Endothelial cell of umbilical vein (primary cell): ENCODE measurements at regions not wholly inside any gene's neighbourhood (a gene's known extent, or its start where the extent isn't known, plus 50 kb on each side); places are given as distances from the start of the nearest gene placed in this dataset.

Experiments used
- BruUV-seq: library from RNA; stranded (reverse); fragments of 400-500 nt; replicated peaks from 2 replicates; lab custom pipeline; 2021; lab: Mats Ljungman, UMichigan
- CTCF ChIA-PET: fragments of 300-600, 350-600 bp; sonication (Branson Sonifier 250); formaldehyde crosslinking; loops from one replicate; lab custom pipeline; 2021; ENCODE audit warnings: antibody characterized with exemption, inconsistent platforms; lab: Charles Lee
- POLR2A ChIA-PET: fragments of 300-600, 350-600 bp; sonication (Branson Sonifier 250); formaldehyde crosslinking; loops from one replicate; lab custom pipeline; 2021; ENCODE audit warnings: antibody characterized with exemption, inconsistent platforms; lab: Charles Lee
- DNase-seq: peaks from one replicate; pipeline ENCODE4 v3.0.0-alpha.2; 2011; ENCODE audit warnings: low read depth, low spot score
- FAIRE-seq: peaks from 2 replicates; lab custom pipeline; 2011; peaks lifted over from hg19 to GRCh38; lab: Jason Lieb, UNC
- H2AFZ ChIP-seq: 2 replicates; pipeline ENCODE4 v1.6.0; 2012; ENCODE audit warnings: low read depth, low read length, control low read depth, inconsistent platforms
- H3K27ac ChIP-seq: 2 replicates; pipeline ENCODE4 v1.5.1; 2011; ENCODE audit warnings: low read depth, mild to moderate bottlenecking, control low read depth, low read length, moderate library complexity; ENCODE audit not compliant: insufficient read depth
- H3K27me3 ChIP-seq, 2 experiments: 2 replicates each; pipeline versions ENCODE4 v1.6.0 to v1.6.1; 2011; ENCODE audit warnings: low read length in 2 of 2, mixed read lengths in 1 of 2; ENCODE audit not compliant: control insufficient read depth in 2 of 2, insufficient read depth in 2 of 2
- H3K36me3 ChIP-seq, 2 experiments: 2 replicates in 1 of 2; 3 replicates in 1 of 2; pipeline ENCODE4 v1.5.1; 2011; ENCODE audit warnings: low read length in 2 of 2, mild to moderate bottlenecking in 1 of 2, moderate library complexity in 1 of 2; ENCODE audit not compliant: control insufficient read depth in 2 of 2, insufficient read depth in 2 of 2; ENCODE audit errors: extremely low read depth in 1 of 2
- H3K4me1 ChIP-seq: 3 replicates; pipeline ENCODE4 v1.5.1; 2011; ENCODE audit warnings: mild to moderate bottlenecking, low read length; ENCODE audit not compliant: control insufficient read depth, insufficient read depth; ENCODE audit errors: extremely low read depth
- H3K4me2 ChIP-seq: 2 replicates; pipeline ENCODE4 v1.6.1; 2011; ENCODE audit warnings: low read length, control low read depth, mixed read lengths; ENCODE audit not compliant: insufficient read depth
- H3K4me3 ChIP-seq, 3 experiments: fragments of 200-600 bp in 1 of 3; sonication (generic), shearing (Covaris generic) in 1 of 3; replicated peaks in 1 of 3; 2 replicates each; pipeline ENCODE4 v1.5.1; 2011 to 2016; ENCODE audit warnings: control low read depth in 3 of 3, low read length in 3 of 3, mild to moderate bottlenecking in 2 of 3, inconsistent platforms in 1 of 3, low read depth in 1 of 3, moderate library complexity in 1 of 3; ENCODE audit not compliant: insufficient read depth in 1 of 3
- H3K79me2 ChIP-seq: 2 replicates; pipeline ENCODE4 v1.6.0; 2012; ENCODE audit warnings: low read length, inconsistent platforms; ENCODE audit not compliant: control insufficient read depth, insufficient read depth
- H3K9ac ChIP-seq: replicated peaks from 2 replicates; pipeline ENCODE3; 2011; ENCODE audit warnings: low read length, control low read depth; ENCODE audit not compliant: insufficient read depth; ENCODE audit errors: extremely low read depth
- H3K9me1 ChIP-seq: replicated peaks from 3 replicates; pipeline ENCODE4 v1.6.0; 2011; ENCODE audit warnings: mild to moderate bottlenecking, low read length; ENCODE audit not compliant: control insufficient read depth, insufficient read depth; ENCODE audit errors: extremely low read depth
- H3K9me3 ChIP-seq: replicated peaks from 2 replicates; pipeline ENCODE4 v1.5.1; 2012; ENCODE audit warnings: low read length, inconsistent platforms; ENCODE audit not compliant: control insufficient read depth, insufficient read depth
- H4K20me1 ChIP-seq: replicated peaks from 2 replicates; pipeline ENCODE3; 2011; ENCODE audit warnings: mild to moderate bottlenecking, low read length; ENCODE audit not compliant: control insufficient read depth, insufficient read depth; ENCODE audit errors: extremely low read depth
- CTCF ChIP-seq, 2 donors: IDR thresholded peaks; 1 replicate in 1 of 2; 2 replicates in 1 of 2; pipeline ENCODE4 v1.5.1; 2011; ENCODE audit warnings: low read length in 2 of 2, mild to moderate bottlenecking in 2 of 2, moderate library complexity in 2 of 2, control low read depth in 1 of 2, inconsistent platforms in 1 of 2, low read depth in 1 of 2; ENCODE audit not compliant: insufficient read depth in 1 of 2; ENCODE audit errors: extremely low read depth in 1 of 2
- EZH2 ChIP-seq: IDR thresholded peaks from 2 replicates; pipeline ENCODE4 v1.6.1; 2012; ENCODE audit warnings: borderline replicate concordance, low read depth, mild to moderate bottlenecking, moderate library complexity, low read length, inconsistent platforms; ENCODE audit not compliant: severe bottlenecking
- FOS ChIP-seq: IDR thresholded peaks from 2 replicates; pipeline ENCODE4 v1.6.1; 2011; ENCODE audit warnings: mild to moderate bottlenecking, low read length, moderate library complexity, borderline replicate concordance; ENCODE audit not compliant: insufficient read depth
- GATA2 ChIP-seq: IDR thresholded peaks from 2 replicates; pipeline ENCODE4 v1.7.0; 2011; ENCODE audit warnings: low read depth, mild to moderate bottlenecking, moderate library complexity, mixed read lengths, low read length; ENCODE audit not compliant: insufficient read length, insufficient read depth
- JUN ChIP-seq: IDR thresholded peaks from 2 replicates; pipeline ENCODE4 v1.6.1; 2011; ENCODE audit warnings: borderline replicate concordance, low read depth; ENCODE audit not compliant: insufficient read length, insufficient read depth
- MYC ChIP-seq: IDR thresholded peaks from one replicate; pipeline ENCODE4 v1.6.1; 2011; ENCODE audit warnings: mild to moderate bottlenecking, low read depth, low read length
- POLR2A ChIP-seq: IDR thresholded peaks from 2 replicates; pipeline ENCODE4 v1.6.1; 2012; ENCODE audit warnings: low read depth, mild to moderate bottlenecking, control low read depth, low read length
- POLR2AphosphoS5 ChIP-seq: IDR thresholded peaks from 2 replicates; pipeline ENCODE4 v1.6.1; 2012; ENCODE audit warnings: low read depth, mild to moderate bottlenecking, control low read depth, low read length, moderate library complexity; ENCODE audit not compliant: insufficient read depth
- dilution Hi-C: fragments of 300-500 bp; cut with MboI; formaldehyde crosslinking; loops from one replicate; pipeline ENCODE4 v1.15.0; 2019; ENCODE audit warnings: low sequenced_read_pairs; ENCODE audit not compliant: extremely low pct_ligation_motif_present
- intact Hi-C: fragments of 100-400 bp; cut with micrococcal nuclease; formaldehyde crosslinking; loops from one replicate; pipeline ENCODE4 v1.10.0; 2022
- TF ChIP-seq, protein P1 (sequence below): IDR thresholded peaks from 2 replicates; pipeline ENCODE4 v1.6.1; 2011; ENCODE audit not compliant: insufficient read depth, insufficient read length

- no peaks in the 10 kb centered on the region for H3K27me3 ChIP-seq
- H4K20me1 ChIP-seq: no peaks in the 10 kb centered on the region
- H2AFZ ChIP-seq: no peak overlapping the region
- H3K9ac ChIP-seq: no peak overlapping the region
- H3K9me1 ChIP-seq: no peaks in the 10 kb centered on the region
- ChIA-PET POLR2A (no interaction called here), CTCF (no interaction called here)
- H3K4me1 ChIP-seq: no peaks in the 10 kb centered on the region
- DNase-seq (no peak), FAIRE-seq (no peak)
- dilution Hi-C loops (no loop called here), intact Hi-C loops (no loop called here)
- H3K36me3 ChIP-seq: no peaks in the 10 kb centered on the region
- no peaks in the 10 kb centered on the region for H3K9me3 ChIP-seq
- H3K4me3 ChIP-seq: no peak overlapping the region
- no peak overlapping the region for H3K27ac ChIP-seq
- H3K4me2 ChIP-seq: no peak overlapping the region
- no TSS peak for BruUV-seq
- TF ChIP-seq EZH2 (no peak), POLR2A (no peak), MYC (no peak), POLR2AphosphoS5 (no peak), FOS (no peak), JUN (no peak), CTCF (IDR thresholded peaks at IDR 0.05; ENCODE audit: extremely low read depth in 1 of 2, insufficient read depth in 1 of 2, low read depth in 1 of 2, low read length in 2 of 2) (no peak), GATA2 (no peak)
- TF ChIP-seq, protein P1, sequence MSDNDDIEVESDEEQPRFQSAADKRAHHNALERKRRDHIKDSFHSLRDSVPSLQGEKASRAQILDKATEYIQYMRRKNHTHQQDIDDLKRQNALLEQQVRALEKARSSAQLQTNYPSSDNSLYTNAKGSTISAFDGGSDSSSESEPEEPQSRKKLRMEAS: no peak
- H3K79me2 ChIP-seq: no peaks in the 10 kb centered on the region
These were observed 83.4 kb upstream of the FMN2 start for GRCh38 chr1:240008298-240008697.
